ENCODE measurements at regions not wholly inside any gene's neighbourhood (a gene's known extent, or its start where the extent isn't known, plus 50 kb on each side); places are given as distances from the start of the nearest gene placed in this dataset.

DNA sequence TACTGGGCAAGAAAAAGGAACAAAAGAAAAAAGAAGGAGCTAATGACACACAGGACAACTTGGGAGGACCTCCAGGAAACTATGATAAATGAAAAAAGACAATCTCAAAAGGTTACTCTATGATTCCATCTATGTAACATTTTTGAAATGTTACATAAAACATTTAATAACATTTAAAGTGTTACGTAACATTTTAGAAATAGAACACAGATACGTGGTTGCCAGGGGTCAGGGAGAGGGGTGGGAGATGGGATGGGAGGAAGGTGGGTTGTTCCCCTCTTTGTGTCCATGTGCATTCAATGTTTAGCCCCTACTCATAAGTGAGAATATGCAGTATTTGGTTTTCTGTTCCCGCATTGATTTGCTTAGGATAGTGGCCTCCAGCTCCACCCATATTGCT, 116.6 kb downstream of the C16orf95 start:
- no peak overlapping the region for H2AFZ ChIP-seq (ENCODE audit: low read length)
- CTCF ChIA-PET (ENCODE audit: unreplicated experiment), result no interaction called here
- no peaks in the 10 kb centered on the region for H3K36me3 ChIP-seq (ENCODE audit: insufficient read depth, low read length)
- H3K79me2 ChIP-seq (ENCODE audit: insufficient read depth, low read depth, low read length), result no peaks in the 10 kb centered on the region
- DNase-seq (ENCODE audit: low spot score), result no peak
- intact Hi-C loops (cut with micrococcal nuclease; ENCODE audit: unreplicated experiment), result no loop called here
- H3K9me2 ChIP-seq (ENCODE audit: insufficient read depth, low read length), result no peaks in the 10 kb centered on the region
- H4K20me1 ChIP-seq (ENCODE audit: insufficient read depth, low read length), result no peaks in the 10 kb centered on the region
- no peak overlapping the region for H3K4me2 ChIP-seq (ENCODE audit: low read length)
- no TSS peak for BruUV-seq (replicated peaks)
- no peak overlapping the region for H3K4me3 ChIP-seq (ENCODE audit: low read depth, low read length, poor library complexity, severe bottlenecking)
- no peaks in the 10 kb centered on the region for H3K9me3 ChIP-seq (ENCODE audit: low read length)
- H3K4me1 ChIP-seq (ENCODE audit: insufficient read depth, low read length, poor library complexity, severe bottlenecking), result no peaks in the 10 kb centered on the region
- POLR2A ChIA-PET, result no interaction called here
- H3K27ac ChIP-seq (ENCODE audit: low read depth, low read length, poor library complexity, severe bottlenecking), result no peak overlapping the region
- TF ChIP-seq, protein P1, sequence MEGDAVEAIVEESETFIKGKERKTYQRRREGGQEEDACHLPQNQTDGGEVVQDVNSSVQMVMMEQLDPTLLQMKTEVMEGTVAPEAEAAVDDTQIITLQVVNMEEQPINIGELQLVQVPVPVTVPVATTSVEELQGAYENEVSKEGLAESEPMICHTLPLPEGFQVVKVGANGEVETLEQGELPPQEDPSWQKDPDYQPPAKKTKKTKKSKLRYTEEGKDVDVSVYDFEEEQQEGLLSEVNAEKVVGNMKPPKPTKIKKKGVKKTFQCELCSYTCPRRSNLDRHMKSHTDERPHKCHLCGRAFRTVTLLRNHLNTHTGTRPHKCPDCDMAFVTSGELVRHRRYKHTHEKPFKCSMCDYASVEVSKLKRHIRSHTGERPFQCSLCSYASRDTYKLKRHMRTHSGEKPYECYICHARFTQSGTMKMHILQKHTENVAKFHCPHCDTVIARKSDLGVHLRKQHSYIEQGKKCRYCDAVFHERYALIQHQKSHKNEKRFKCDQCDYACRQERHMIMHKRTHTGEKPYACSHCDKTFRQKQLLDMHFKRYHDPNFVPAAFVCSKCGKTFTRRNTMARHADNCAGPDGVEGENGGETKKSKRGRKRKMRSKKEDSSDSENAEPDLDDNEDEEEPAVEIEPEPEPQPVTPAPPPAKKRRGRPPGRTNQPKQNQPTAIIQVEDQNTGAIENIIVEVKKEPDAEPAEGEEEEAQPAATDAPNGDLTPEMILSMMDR (conservative IDR thresholded peaks at IDR 0.05; ENCODE audit: low read length), result no peak
- TF ChIP-seq EZH2phosphoT487 (IDR thresholded peaks at IDR 0.05; ENCODE audit: borderline replicate concordance, low read depth, low read length), result no peak

DNA sequence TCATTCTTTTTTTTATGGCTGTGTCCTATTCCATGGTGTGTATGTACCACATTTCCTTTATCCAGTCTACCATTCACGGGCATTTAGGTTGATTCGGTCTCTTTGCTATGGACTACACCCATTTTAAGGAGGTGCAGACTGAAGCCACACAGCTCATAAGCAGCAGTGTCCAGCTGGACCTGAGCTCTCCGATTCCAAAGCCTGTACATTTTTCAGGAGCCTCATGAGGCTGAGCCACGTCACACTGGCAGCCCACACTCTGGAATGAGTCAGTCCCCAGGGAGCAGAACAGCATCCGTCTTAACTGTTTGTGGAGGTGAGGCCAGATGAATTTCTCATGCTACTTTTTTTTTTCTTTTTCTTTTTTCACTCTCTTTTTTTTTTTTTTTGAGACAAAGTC, 116.1 kb downstream of the C16orf95 start:
- CTCF ChIA-PET (ENCODE audit: unreplicated experiment), result no interaction called here

DNA sequence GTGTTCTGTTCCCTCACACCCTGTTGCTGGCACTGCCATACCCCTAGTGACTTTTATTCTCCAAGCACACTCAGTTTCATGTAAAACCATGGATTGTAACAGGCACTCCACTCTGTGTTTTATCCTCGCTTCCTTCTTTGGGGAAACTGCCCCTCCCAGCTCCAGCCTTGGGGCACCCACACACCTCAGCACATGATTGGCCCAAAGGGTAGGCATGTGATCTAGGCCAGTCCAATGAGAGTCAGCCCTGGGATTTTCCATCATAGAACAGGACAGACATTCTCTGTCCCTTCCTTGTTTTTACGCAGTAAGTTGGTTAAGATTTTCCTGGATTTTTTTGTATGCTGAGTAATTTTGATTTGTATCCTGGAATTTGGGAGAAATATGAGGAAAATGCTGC, 115.4 kb downstream of the C16orf95 start:
- Histone ChIP-seq H3K36me3 (ENCODE audit: insufficient read depth, low read length) (no peaks in the 10 kb centered on the region), H3K4me3 (ENCODE audit: low read depth, low read length, poor library complexity, severe bottlenecking) (no peak overlapping the region), H3K27ac (ENCODE audit: low read depth, low read length, poor library complexity, severe bottlenecking) (no peak overlapping the region), H3K4me1 (ENCODE audit: insufficient read depth, low read length, poor library complexity, severe bottlenecking) (no peaks in the 10 kb centered on the region), H3K9me2 (ENCODE audit: insufficient read depth, low read length) (no peaks in the 10 kb centered on the region), H3K79me2 (ENCODE audit: insufficient read depth, low read depth, low read length) (no peaks in the 10 kb centered on the region), H2AFZ (ENCODE audit: low read length) (no peak overlapping the region), H3K4me2 (ENCODE audit: low read length) (no peak overlapping the region), H4K20me1 (ENCODE audit: insufficient read depth, low read length) (no peaks in the 10 kb centered on the region), H3K9me3 (ENCODE audit: low read length) (no peaks in the 10 kb centered on the region)
- intact Hi-C loops (cut with micrococcal nuclease; ENCODE audit: unreplicated experiment), result loop anchor here (2.0 kb wide), 1 partner anchor 77 kb away; no protein-coding TSS in a partner anchor
- DNase-seq (ENCODE audit: low spot score), result no peak
- POLR2A ChIA-PET, result no interaction called here
- CTCF ChIA-PET (ENCODE audit: unreplicated experiment), result no interaction called here
- TF ChIP-seq EZH2phosphoT487 (IDR thresholded peaks at IDR 0.05; ENCODE audit: borderline replicate concordance, low read depth, low read length), result no peak
- TF ChIP-seq, protein P1 (conservative IDR thresholded peaks at IDR 0.05; ENCODE audit: low read length), result no peak
- BruUV-seq (replicated peaks), result no TSS peak

More for the DNA sequence above, 116.1 kb downstream of the C16orf95 start:
- H3K4me3 ChIP-seq (ENCODE audit: low read depth, low read length, poor library complexity, severe bottlenecking), result no peak overlapping the region
- no TSS peak for BruUV-seq (replicated peaks)
- H3K27ac ChIP-seq (ENCODE audit: low read depth, low read length, poor library complexity, severe bottlenecking), result no peak overlapping the region
- DNase-seq (ENCODE audit: low spot score), result no peak
- no peak overlapping the region for H3K4me2 ChIP-seq (ENCODE audit: low read length)
- no peaks in the 10 kb centered on the region for H3K4me1 ChIP-seq (ENCODE audit: insufficient read depth, low read length, poor library complexity, severe bottlenecking)
- no peaks in the 10 kb centered on the region for H3K79me2 ChIP-seq (ENCODE audit: insufficient read depth, low read depth, low read length)
- H4K20me1 ChIP-seq (ENCODE audit: insufficient read depth, low read length), result no peaks in the 10 kb centered on the region
- H3K36me3 ChIP-seq (ENCODE audit: insufficient read depth, low read length), result no peaks in the 10 kb centered on the region
- no peaks in the 10 kb centered on the region for H3K9me2 ChIP-seq (ENCODE audit: insufficient read depth, low read length)
- intact Hi-C loops (cut with micrococcal nuclease; ENCODE audit: unreplicated experiment), result no loop called here
- TF ChIP-seq, protein P1 (conservative IDR thresholded peaks at IDR 0.05; ENCODE audit: low read length), result no peak
- TF ChIP-seq EZH2phosphoT487 (IDR thresholded peaks at IDR 0.05; ENCODE audit: borderline replicate concordance, low read depth, low read length), result no peak
- no peak overlapping the region for H2AFZ ChIP-seq (ENCODE audit: low read length)
- H3K9me3 ChIP-seq (ENCODE audit: low read length), result no peaks in the 10 kb centered on the region
- POLR2A ChIA-PET, result no interaction called here

Measured in OCI-LY7 (cell line).